ENCODE measurements at regions not wholly inside any gene's neighbourhood (a gene's known extent, or its start where the extent isn't known, plus 50 kb on each side); places are given as distances from the start of the nearest gene placed in this dataset.

DNA sequence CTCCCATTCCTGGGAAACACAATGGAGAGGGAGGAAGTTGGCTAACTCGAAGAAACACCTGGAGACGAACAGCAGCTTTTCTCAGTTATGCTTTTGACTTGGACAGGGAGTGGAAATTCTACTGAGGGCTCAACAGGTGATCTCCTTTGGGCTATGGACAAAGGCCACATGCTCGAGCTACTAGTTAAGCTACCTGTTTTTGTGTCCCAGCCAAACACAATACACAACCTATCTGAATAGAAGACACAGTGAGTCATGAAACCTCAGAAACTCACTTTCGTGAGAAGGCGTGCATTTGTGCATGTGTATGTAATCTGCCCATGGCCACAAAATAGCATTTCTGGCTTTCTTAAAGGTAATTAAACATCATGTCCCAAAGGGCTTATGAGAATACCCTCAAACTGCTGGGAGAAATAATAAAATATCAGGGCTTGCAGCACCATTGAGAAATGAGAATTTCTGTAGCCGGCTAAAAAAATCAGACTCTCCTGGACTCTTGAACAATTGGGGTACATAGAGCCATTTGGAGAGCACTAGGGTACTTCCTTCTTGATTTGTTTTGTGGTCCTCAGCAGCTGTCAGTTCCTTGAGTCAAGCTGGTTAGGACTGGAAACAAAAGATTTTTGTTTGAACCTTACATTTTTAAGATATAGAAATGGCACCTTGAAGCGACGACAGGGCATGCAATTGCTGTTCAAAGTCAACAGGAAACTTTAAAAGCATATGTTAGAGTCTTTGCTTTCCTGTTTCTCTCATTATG lies 85.5 kb upstream of the PTHLH start:
- DNase-seq (no peak), ATAC-seq (ENCODE audit: poor library complexity) (no peak)
- intact Hi-C loops (cut with DNase I): no loop called here

GRCh38 chr12:28059220-28059619 lies 86.7 kb upstream of the PTHLH start:
- DNase-seq (no peak), ATAC-seq (ENCODE audit: poor library complexity) (no peak)
- intact Hi-C loops (cut with DNase I): no loop called here

DNA sequence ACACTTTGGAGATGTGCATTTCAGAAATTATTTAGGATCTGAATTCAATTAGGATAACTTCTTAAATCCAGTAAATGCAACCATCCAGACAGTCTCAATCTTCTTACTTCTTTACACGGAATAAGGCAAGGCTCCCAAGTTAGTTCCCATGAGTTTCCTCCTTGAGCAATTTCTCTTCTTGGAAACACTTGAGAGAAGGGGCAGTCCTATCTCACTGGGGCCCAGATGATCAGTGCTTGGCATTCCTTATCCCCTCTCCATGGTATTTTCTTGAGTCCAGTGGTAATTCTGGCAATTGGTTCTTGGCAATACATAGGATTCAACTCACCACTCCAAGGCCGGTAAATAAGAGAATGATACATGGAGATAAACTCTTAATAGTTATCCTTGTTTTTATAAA lies 87.1 kb upstream of the PTHLH start:
- no peak for DNase-seq
- ATAC-seq (ENCODE audit: poor library complexity): no peak
- intact Hi-C loops (cut with DNase I): no loop called here

- ATAC-seq (ENCODE audit: poor library complexity): no peak
- intact Hi-C loops (cut with DNase I): no loop called here
- no peak for DNase-seq
Measured at GRCh38 chr12:28060871-28061270, 88.3 kb upstream of the PTHLH start.

- intact Hi-C loops (cut with DNase I): no loop called here
- ATAC-seq (ENCODE audit: poor library complexity) (no peak), DNase-seq (no peak)
Measured at GRCh38 chr12:28063355-28063880, 90.9 kb upstream of the PTHLH start.

GRCh38 chr12:28065374-28065773 lies 92.8 kb upstream of the PTHLH start:
- intact Hi-C loops (cut with DNase I): no loop called here
- ATAC-seq (ENCODE audit: poor library complexity) (no peak), DNase-seq (no peak)

- ATAC-seq (ENCODE audit: poor library complexity) (no peak), DNase-seq (no peak)
- intact Hi-C loops (cut with DNase I): no loop called here
Measured at GRCh38 chr12:28065889-28066630, 93.5 kb upstream of the PTHLH start.

- DNase-seq (no peak), ATAC-seq (ENCODE audit: poor library complexity) (no peak)
- intact Hi-C loops (cut with DNase I): no loop called here
Measured at GRCh38 chr12:28066879-28067278, 94.3 kb upstream of the PTHLH start.

GRCh38 chr12:28068467-28068866 lies 95.9 kb upstream of the PTHLH start:
- DNase-seq (no peak), ATAC-seq (ENCODE audit: poor library complexity) (no peak)
- intact Hi-C loops (cut with DNase I): no loop called here

GRCh38 chr12:28079539-28079938 lies 107.0 kb upstream of the PTHLH start:
- ATAC-seq (ENCODE audit: poor library complexity) (no peak), DNase-seq (no peak)
- intact Hi-C loops (cut with DNase I): no loop called here

DNA sequence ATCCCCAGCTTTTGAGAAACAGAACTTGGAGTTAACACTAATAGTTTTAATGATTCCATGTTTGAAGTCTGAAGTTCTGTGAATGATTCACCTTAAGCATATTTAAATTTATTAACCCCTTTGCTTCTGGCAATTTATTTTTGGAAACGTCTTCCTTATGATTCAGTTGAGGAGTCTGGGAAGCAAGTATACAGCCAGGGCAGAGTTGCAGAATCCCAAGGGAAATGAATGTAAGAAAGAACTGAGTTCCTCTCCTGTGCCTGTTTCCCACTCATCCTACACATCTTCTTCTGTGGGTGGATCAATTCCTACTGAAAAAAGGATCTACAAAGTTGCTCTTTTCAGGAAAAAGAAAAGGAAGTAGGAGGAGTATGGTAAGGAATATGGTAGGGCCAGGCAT lies 108.2 kb upstream of the CCDC91 start:
- DNase-seq (no peak), ATAC-seq (ENCODE audit: poor library complexity) (no peak)
- intact Hi-C loops (cut with DNase I): no loop called here

GRCh38 chr12:28083840-28084678 lies 106.2 kb upstream of the CCDC91 start:
- intact Hi-C loops (cut with DNase I): no loop called here
- ATAC-seq (ENCODE audit: poor library complexity) (no peak), DNase-seq (no peak)

- intact Hi-C loops (cut with DNase I): no loop called here
- DNase-seq: no peak
- no peak for ATAC-seq (ENCODE audit: poor library complexity)
Measured at GRCh38 chr12:28086521-28087155, 103.6 kb upstream of the CCDC91 start.

DNA sequence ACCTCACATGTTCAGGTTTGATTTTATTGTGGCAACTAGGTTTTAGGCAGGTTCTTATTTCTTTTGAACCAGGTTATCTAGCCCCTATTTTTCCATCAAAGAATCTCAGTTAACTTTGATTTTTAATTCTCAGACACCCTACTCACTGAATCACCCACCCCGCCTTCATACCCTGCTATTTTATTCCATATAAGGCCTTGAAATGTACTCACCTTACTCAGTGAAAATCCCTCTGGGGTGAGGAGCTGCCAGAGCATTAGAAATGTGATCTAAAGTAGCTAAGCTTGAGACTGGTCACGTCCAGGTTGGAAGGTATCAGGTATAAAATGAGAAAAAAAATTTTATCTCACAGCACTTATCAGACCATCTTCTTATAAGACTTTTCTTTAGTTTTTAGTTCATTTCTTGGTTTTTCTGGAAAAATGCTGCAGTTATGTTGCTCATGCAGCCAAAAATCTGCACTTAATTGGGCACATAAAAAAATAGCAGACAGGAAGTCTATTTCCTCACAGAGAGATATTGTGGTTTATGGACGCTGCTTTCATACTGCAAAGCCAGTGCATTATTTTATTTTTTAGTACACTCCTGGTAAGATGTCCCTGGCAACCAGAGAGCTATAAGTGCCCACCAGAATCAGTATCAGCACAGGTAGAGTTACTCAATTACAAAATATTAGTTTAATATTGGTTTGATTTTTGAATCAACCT lies 101.5 kb upstream of the CCDC91 start:
- intact Hi-C loops (cut with DNase I): no loop called here
- DNase-seq (no peak), ATAC-seq (ENCODE audit: poor library complexity) (no peak)

DNA sequence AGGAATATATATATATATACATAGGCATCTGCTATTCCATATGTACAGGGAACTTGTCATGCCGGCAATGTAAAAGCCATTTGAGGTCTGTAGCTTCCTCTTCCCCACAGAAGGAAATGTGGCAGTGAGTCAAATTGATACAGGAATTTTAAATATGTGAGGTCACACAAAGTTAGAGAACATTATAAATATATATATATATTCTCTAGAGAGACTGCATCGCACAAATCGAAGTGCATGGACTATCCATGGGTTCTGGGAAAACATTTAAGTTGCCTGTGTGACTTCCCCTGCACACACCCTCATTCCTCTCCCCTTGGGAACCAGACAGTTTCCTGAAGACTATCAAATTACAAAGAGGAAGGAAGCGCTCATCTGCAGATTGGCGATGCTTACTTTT lies 100.9 kb upstream of the CCDC91 start:
- intact Hi-C loops (cut with DNase I): no loop called here
- DNase-seq (no peak), ATAC-seq (ENCODE audit: poor library complexity) (no peak)

- ATAC-seq (ENCODE audit: poor library complexity): no peak
- no peak for DNase-seq
- intact Hi-C loops (cut with DNase I): no loop called here
Measured at GRCh38 chr12:28090835-28091234, 99.4 kb upstream of the CCDC91 start.

GRCh38 chr12:28092396-28092795 lies 97.9 kb upstream of the CCDC91 start:
- DNase-seq (no peak), ATAC-seq (ENCODE audit: poor library complexity) (no peak)
- intact Hi-C loops (cut with DNase I): no loop called here

DNA sequence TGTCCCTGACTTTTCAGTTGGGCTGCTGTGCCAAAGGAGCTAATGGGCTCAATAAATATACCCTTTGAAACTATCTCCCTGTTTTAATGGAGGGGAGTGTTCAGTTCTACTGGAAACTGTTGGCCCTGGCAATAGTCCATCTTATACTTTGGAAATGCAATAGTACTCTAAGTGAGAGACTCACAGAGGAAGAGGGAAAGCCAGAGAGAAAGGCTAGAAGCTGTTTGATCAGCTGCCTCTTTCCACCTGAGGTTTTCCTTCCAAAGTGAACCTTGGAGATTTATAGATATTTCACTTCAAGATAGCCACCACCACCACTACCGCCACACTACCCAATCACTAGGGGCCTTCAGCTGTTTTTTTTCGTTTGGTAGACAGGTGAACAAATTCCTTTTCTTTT lies 93.6 kb upstream of the CCDC91 start:
- ATAC-seq (ENCODE audit: poor library complexity) (no peak), DNase-seq (no peak)
- intact Hi-C loops (cut with DNase I): no loop called here

Data from Right ventricle myocardium superior (tissue), 1 donor.